NCI-H345 (cell line): ENCODE measurements at regions not wholly inside any gene's neighbourhood (a gene's known extent, or its start where the extent isn't known, plus 50 kb on each side); places are given as distances from the start of the nearest gene placed in this dataset.
"Not testable (repeated sequence)": the region's sequence is repeated elsewhere in the genome, so short reads cannot be mapped to it uniquely, and the experiment has no call there.

ENCODE experiments used
- DNase-seq: peaks from one replicate; lab custom pipeline; 2025; lab: John Stamatoyannopoulos, UW

DNA sequence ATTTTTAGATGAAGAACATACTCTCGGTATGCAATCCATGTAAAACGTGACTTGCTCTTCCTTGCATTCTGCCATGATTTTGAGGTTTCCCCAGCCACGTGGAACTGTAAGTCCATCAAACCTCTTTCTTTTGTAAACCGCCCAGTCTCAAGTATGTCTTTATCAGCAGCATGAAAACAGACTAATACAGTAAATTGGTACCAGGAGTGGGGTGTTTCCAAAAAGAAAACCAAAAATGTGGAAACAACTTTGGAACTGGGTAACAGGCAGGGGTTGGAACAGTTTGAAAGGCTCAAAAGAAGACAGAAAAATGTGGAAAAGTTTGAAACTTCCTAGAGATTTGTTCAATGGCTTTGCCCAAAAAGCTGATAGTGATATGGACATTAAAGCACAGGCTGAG, 1957.9 kb downstream of the SUCLG1 start:
- DNase-seq: no peak

DNA sequence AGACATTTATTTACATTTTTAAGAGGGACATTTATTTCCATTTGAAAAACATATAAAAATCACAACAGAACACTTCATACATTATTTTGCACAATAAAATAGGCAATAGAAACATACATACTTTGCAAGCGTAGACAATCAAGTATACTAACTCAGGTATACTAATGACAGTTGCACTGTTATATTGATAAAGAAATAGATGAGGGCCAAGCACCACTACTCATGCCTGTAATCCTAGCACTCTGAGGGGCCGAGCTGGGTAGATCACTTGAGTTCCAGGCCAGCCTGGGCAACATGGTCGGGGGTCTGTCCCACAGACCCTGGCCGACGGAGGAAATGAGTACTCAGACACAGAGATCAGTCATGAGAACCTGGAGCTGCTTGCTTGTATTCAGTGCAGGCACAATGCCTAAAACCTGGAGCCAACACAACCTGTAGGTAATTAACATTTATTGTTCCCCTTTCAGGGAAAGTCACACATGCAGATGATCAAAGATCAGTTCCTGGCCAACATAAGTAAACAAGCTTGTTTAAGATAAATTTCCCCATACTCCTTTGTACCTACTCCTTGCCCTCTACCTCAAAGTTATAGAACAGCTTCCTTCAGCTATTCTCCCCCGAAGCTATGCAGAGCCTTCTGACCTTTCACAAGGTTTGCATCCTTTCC, 1960.2 kb downstream of the SUCLG1 start:
- no peak for DNase-seq

DNA sequence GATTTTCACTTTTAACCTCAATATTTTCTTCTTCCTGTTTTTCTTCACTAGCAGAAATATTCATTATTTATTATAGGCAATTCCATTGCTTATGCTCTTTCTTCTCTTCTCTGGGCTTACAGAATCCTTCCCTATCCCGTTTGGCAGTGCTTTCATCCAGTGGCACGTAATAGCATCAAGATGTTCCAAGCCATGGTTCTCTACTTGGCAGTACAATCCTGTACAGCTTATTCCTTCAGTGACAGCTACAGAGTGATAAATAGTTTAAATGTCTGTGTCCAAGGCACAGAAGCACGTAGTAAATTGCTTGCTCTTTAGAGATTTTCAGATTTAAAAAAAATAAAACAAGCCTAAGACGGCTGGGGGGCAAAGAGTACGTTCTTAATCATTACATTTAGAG, 1964.3 kb downstream of the SUCLG1 start:
- DNase-seq: no peak

DNA sequence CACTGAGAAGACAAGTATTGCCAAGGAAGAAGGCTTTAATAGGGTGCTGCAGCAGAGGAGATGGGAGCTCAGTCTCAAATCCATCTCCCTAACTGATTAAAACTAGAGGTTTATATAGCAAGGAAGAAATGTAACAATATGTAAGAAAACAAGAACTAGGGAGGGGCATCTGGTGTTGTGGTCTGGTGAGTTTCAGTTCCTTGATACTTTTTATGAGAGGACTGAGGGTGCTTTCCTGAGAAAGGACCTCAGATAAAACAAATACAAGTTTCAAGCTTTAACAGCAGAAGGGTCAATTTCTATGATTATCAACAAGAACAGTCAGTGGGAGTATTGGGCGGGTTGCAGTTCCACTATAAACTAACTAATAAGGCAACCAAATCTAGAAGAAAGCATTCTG, 1967.5 kb downstream of the SUCLG1 start:
- no peak for DNase-seq

DNA sequence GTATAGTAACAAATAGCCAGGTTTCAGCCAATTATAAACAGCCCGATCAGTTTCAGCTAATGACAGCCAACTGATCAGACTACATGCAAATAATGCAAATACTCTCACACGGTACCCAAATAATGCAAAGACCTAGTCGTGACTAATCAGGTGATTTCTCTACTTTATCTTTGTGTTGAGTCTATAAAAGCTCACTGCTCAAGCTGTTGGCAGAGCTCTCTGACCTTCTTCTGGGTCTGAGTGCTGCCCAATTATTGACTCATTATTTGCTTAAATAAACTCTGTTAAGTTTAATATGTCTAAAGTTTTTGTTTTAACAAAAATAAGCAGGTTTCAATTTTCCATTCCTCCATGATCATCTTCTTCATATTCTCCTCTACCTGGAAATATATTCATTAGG, 1971.7 kb downstream of the SUCLG1 start:
- DNase-seq: no peak

DNA sequence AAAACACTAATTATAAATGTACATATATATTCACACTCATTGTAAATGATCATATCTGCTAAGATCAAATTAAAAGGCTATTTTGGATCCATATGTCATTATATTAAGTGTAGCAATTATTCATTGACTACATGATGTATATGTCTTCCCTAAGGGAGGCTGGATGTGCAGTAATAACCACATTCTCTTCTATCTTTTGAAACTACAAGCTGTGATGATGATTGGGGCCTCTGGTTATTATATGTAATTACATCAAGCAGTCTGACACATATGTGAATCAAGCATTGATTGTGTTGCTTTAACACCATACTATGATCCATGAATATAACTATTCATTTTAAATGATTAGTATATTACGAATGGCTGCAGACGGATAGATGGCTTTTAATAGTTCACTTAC, 1973.4 kb downstream of the SUCLG1 start:
- no peak for DNase-seq

DNA sequence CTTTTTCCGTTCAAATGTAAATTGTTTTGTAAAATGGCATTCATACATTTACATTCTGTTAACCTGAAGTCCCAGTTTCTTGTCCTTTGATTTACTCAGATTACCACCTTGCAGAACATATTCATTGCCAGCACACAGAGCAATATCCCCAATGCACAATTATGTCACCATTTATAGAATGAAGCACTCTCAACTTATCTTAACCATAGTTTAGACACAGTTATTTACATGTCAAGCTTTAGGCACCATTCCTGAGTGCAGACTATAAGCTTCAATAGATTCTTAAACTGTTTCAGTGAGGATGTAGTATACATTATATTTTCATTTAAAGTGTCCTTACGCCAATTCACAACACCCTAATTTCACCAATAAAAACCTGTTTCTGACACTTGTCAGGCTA, 1977.9 kb downstream of the SUCLG1 start:
- no peak for DNase-seq

DNA sequence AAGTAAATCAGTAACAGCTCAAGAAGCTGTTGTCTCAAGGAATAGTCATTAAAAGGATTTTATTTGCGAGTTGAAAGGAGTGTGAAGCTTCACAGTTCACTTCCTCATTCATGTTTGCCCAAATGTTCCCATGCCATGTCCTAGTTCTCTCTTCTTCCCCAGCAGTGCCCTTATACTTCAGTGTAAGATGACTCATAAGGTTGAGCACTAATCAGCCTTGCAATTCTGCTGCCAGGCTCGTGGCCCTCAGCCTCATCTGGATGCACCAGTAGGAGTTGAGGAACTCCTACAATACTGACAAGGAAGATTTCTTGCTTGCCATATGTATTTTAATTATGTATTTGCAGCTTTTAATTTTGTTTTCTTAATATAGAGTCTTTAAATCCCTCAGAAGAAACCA, 1980.4 kb downstream of the SUCLG1 start:
- no peak for DNase-seq

DNA sequence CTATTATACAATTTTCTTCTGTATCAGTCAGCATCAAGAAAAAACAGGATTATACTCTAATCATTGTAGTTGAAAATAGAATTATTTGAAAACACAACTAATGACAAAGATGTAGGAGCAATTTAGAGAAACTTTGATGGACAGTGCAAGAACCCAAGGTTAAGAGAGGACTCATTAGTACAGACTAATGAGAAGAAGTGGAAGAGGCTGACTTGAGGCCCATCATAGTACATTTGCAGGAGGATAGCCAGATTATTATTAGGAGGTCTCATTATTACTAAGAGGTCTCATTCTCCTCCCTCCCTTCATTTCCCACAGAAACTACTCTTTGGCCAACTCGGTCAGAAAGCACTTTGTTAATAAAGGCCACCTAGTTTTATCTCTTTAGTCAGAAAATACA, 1983.0 kb downstream of the SUCLG1 start:
- DNase-seq: no peak

DNA sequence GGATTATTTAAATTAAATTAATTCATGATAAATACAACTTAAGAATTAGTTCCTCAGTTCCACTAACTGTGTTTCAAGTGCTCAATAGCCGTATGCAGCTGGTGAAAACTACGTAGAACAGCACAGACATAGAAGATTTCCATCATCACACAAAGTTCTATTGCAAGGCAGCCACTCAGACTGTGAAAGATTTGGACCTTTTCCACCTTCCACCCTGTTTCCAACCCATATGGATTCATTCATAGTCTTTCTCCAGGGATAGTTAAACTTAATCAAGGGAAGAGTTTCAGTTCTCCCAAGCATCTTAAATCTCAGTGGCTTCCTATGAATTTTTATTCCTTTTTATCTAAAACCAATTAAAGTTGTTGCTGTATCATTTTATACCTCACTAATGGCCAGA, 2030.8 kb downstream of the SUCLG1 start:
- no peak for DNase-seq

DNA sequence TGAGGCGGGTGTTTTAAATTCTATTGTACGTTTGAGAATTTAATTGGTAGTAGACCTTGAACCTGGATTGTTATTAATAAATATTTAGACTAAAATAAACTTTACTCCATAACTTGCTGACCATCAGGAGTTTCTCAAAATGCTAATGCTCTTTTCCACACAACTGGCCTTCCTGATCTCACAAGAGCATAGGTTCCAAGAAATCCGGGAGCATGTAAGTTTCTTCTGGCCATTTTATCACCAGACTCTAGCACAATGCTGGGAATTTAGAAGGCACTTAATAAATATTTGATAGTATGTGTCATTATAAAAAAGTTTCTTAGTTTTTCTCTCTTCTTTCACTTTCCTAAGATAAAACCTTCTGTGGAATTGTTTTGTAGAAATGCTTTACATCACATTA, 2047.1 kb downstream of the SUCLG1 start:
- no peak for DNase-seq

DNA sequence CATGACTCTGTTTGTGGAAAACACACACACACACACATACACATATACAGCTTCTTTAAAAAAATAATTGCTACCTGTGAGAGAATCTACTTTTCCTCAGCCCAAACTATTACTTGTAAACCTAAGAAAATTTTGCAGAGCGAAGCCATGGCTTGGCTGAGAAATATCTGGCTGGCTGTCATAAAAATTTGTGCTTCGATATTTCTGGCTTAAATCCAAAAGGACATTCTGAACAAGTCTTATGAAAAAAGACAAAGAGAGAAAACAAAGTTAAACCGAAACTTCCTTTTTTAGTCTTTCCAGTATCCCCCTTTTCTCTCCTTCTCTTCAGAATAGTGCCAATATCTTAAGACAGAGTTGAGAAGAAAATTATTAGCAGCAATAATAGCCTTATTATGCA, 2048.0 kb downstream of the SUCLG1 start:
- no peak for DNase-seq

DNA sequence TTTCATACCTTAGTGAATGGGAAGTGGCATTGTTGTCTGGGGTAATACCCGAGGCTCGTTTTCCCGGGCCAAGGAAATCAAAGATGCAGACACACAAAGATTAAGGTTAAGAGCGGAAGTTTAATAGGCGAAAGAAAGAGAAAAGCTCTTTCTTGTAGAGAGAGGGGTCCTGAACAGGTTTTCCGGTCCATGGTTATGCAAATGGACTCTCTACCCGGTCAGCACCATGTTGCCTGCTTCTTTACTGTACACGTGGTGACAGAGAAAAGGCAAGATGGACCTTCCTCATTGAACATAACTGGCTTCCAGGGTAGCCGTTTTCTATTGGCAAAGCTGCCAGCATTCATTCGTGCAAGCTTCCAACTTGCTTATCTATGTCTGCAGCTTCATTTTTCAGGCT, 2063.5 kb downstream of the SUCLG1 start:
- DNase-seq: no peak

DNA sequence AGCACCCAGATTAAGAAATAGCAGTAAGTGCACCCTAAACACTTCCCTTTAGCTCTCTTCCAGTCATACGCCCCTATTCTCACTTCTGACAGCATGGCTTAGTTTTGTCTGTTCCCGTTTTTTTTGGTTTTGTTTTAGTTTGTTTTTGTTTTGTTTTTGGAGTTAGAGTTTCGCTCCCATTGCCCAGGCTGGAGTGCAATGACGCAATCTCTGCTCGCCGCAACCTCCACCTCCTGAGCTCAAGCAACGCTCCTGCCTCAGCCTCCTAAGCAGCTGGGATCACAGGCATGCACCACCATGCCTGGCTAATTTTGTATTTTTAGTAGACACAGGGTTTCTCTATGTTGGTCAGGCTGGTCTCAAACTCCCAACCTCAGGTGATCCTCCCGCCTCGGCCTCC, 2067.7 kb downstream of the SUCLG1 start:
- DNase-seq: no peak

DNA sequence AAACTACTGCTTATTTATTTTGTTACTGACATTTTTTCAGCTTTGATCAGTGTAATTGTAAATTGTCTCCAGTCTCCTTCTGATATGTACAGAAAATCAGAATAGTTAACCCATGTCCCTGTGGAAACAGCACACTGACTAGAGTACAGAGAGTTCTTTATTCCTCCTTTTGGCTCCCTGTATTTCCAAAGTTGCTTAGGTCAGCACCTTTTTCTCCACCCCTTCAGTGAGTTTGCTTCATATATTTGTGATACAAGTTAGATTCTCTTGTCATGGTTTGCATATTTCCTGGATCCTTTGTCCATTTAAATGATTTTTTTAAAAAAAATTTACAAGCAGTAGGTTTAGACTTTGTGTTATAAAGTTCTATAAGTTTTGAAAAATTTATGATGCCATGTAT, 2051.1 kb upstream of the LRRTM1 start:
- DNase-seq: no peak

DNA sequence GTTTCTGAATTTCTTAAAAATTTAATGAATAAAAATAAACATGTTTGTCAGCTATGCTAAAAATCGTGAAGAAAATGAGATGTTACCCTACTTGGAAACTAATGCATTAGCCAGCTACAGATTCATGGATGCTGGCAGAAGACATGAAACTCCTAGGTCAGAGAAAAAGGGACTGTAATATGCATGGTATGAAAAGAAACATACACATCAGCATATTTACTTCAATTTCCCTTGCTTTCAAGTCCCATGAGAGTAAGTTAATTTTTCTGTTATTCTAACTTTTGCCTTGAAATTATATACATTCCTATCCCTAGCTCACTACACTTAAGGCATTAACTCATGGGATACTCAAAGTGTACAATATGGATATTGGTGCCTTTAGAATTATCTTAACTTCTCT, 2041.4 kb upstream of the LRRTM1 start:
- DNase-seq: no peak

DNA sequence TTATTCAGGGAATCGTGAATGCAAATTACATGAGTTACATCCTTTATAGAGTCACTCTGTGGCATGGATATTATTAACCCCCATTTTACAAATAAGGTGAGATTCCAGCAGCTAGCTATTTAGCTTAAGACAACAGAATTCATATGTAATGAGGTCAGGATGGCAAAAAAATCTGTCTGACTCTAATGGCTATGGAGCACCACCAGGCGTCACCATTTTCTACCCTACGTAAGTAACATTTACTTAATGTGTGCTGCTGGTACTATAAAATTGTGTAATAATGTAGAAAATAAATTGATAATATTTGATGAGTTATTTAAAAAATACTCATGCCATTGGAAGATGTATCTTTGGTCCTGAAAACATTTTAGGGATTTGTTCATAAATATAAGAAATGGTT, 2040.1 kb upstream of the LRRTM1 start:
- DNase-seq: no peak

DNA sequence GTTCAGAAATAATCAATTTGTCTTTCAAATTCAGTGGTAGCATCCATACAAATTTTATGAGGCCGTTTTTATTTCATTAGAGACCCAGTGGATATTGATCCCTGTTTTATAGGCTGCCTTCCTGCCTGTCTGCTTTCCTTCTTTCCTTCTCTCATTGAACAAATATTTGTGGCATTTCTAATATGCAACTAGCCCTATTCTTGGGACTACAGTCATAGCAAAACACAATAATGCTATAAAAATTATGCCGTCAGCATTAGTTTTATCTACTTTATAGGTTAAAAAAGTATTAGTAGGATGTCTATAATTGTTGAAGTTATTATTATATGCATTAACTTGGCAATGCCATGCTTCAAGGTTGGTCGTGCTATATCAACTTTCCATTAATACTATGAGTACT, 2037.8 kb upstream of the LRRTM1 start:
- no peak for DNase-seq

DNA sequence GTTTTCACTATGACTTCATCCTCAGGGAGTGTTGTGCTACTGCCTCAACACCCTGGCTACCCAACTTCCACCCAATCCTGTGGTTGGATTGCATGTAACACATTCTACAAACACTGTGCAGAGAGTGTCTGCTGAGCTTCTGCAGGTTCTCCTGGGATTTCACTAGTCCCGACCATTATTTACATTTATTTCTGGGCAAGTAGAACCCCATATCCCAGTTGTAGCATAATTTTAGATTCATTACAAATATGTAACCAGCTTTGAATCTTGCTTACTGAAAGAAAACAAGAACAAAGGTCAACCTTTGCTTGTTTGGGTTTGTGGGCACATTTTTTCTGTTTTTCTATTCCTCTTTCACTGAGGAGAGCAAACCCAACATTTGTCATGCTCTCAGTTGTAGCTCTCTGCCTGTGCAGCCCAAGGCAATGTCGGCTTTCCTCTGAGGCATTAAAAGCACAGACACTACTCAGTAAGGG, 2036.1 kb upstream of the LRRTM1 start:
- DNase-seq: no peak

DNA sequence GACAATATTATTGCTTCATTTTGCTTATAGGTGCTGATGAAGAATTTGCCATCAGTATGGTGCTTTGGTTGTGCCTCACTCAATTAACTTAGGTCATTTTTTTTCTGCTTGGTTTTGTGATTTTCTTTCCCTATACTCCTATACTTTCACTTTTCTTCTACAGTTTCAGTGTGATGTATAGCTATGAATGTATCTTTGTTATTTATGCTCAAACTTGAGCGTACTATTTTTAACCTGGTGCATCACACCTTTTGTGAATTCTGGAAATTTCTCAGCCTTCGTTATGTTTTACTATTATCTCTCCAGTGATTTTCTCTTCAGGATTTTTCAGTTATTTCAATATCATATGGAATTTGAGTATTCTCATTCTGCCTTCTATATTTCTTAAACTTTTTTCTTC, 2035.3 kb upstream of the LRRTM1 start:
- no peak for DNase-seq

DNA sequence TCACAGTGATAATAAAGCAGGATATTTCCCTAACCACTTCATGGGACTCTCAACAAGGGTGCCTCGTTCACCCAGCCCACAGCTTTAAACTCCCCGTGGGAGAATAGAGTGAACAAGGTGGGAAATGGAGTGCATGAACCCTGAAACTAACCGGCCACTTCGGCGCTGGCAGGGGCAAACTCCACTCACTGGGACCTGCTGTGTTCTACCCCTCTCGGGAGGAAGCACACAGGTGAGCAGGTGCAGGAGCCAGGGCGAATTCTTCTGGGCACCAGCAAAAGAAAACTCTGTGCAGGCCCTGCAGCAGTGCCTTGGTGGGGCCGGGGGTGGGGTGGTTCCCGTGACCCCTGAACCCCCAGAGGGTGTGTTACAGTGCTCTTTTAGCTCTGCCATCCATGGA, 2029.1 kb upstream of the LRRTM1 start:
- DNase-seq: no peak

DNA sequence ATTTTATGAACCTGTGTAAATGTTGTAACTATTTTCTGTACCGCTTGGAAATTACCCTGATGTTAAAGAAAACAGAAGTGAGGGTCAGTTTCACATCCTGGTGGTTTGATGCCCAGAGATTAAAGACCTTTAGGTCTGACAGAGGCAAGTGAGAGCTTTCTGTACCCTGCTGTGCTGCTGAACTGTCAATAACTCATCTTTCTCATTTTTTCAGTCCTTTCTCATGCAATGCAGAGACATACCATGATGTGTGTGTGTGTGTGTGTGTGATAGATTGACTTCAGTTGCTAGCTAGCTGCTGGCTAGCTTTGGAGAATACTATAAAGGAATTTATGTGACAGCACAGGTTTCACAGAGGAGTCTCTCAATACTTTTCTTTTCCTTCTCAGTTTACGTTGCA, 2025.6 kb upstream of the LRRTM1 start:
- DNase-seq: no peak

DNA sequence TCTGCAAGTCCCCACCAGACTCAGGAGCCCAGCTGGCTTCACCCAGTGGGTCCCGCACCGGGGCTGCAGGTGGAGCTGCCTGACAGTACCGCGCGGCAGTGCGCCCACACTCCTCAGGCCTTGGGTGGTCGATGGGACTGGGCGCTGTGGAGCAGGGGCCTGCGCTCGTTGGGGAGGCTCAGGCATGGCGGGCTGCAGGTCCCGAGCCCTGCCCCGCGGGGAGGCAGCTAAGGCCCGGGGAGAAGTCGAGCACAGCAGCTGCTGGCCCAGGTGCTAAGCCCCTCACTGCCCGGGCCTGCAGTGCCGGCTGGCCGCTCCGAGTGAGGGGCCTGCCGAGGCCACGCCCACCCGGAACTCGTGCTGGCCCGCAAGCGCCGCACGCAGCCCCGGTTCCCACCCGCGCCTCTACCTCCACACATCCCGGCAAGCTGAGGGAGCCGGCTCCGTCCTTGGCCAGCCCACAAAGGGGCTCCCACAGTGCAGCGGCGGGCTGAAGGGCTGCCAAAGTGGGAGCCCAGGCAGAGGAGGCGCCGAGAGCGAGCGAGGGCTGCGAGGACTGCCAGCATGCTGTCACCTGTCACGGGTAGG, 2021.7 kb upstream of the LRRTM1 start:
- not testable (repeated sequence) for DNase-seq

DNA sequence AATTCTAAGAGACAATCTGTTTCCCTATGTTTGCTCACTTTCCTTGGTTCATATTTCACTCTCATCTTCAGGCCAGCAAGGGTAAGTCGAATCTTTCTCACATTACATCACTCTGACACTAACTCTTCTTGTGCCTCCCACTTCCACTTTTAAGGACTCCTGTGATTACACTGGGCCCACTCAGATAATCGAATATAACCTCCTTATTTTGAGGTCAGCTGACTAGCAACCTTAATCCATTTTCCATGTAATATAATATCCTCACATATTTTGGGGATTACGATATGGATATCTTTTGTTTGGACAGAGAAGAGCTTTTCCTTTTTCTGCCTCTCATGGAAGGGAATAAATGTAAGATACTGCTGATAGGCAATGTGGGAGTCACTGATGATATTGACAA, 2015.7 kb upstream of the LRRTM1 start:
- no peak for DNase-seq
